K562 (cell line): ENCODE measurements at regions not wholly inside any gene's neighbourhood (a gene's known extent, or its start where the extent isn't known, plus 50 kb on each side); places are given as distances from the start of the nearest gene placed in this dataset.

ENCODE experiments used
- TF ChIP-seq, protein P1 (sequence below): fragments of 450-650 bp; IDR thresholded peaks from 2 replicates; pipeline ENCODE4 v1.6.1; 2016; ENCODE audit warnings: mild to moderate bottlenecking, moderate library complexity

DNA sequence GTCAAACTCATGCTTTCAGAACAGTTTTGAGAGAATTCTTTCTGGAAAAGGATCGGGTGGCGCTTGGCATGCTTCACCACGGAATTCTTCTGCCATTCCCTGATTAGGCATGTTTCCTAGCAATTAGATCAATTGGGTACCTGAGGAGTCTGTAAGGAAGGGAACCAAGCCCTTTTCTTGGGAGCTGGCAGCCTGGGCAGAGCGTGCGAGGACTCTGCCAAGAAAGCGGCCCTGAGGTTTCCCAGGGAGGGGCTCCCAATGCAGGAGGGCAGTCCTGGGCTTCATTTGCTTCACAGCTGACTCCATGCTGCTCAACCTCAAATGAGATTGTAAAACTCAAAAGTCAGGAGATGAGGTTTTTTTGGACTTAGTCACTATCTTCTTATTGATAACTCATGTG lies 60.3 kb downstream of the MYCN start (continued):
- TF ChIP-seq, protein P1, sequence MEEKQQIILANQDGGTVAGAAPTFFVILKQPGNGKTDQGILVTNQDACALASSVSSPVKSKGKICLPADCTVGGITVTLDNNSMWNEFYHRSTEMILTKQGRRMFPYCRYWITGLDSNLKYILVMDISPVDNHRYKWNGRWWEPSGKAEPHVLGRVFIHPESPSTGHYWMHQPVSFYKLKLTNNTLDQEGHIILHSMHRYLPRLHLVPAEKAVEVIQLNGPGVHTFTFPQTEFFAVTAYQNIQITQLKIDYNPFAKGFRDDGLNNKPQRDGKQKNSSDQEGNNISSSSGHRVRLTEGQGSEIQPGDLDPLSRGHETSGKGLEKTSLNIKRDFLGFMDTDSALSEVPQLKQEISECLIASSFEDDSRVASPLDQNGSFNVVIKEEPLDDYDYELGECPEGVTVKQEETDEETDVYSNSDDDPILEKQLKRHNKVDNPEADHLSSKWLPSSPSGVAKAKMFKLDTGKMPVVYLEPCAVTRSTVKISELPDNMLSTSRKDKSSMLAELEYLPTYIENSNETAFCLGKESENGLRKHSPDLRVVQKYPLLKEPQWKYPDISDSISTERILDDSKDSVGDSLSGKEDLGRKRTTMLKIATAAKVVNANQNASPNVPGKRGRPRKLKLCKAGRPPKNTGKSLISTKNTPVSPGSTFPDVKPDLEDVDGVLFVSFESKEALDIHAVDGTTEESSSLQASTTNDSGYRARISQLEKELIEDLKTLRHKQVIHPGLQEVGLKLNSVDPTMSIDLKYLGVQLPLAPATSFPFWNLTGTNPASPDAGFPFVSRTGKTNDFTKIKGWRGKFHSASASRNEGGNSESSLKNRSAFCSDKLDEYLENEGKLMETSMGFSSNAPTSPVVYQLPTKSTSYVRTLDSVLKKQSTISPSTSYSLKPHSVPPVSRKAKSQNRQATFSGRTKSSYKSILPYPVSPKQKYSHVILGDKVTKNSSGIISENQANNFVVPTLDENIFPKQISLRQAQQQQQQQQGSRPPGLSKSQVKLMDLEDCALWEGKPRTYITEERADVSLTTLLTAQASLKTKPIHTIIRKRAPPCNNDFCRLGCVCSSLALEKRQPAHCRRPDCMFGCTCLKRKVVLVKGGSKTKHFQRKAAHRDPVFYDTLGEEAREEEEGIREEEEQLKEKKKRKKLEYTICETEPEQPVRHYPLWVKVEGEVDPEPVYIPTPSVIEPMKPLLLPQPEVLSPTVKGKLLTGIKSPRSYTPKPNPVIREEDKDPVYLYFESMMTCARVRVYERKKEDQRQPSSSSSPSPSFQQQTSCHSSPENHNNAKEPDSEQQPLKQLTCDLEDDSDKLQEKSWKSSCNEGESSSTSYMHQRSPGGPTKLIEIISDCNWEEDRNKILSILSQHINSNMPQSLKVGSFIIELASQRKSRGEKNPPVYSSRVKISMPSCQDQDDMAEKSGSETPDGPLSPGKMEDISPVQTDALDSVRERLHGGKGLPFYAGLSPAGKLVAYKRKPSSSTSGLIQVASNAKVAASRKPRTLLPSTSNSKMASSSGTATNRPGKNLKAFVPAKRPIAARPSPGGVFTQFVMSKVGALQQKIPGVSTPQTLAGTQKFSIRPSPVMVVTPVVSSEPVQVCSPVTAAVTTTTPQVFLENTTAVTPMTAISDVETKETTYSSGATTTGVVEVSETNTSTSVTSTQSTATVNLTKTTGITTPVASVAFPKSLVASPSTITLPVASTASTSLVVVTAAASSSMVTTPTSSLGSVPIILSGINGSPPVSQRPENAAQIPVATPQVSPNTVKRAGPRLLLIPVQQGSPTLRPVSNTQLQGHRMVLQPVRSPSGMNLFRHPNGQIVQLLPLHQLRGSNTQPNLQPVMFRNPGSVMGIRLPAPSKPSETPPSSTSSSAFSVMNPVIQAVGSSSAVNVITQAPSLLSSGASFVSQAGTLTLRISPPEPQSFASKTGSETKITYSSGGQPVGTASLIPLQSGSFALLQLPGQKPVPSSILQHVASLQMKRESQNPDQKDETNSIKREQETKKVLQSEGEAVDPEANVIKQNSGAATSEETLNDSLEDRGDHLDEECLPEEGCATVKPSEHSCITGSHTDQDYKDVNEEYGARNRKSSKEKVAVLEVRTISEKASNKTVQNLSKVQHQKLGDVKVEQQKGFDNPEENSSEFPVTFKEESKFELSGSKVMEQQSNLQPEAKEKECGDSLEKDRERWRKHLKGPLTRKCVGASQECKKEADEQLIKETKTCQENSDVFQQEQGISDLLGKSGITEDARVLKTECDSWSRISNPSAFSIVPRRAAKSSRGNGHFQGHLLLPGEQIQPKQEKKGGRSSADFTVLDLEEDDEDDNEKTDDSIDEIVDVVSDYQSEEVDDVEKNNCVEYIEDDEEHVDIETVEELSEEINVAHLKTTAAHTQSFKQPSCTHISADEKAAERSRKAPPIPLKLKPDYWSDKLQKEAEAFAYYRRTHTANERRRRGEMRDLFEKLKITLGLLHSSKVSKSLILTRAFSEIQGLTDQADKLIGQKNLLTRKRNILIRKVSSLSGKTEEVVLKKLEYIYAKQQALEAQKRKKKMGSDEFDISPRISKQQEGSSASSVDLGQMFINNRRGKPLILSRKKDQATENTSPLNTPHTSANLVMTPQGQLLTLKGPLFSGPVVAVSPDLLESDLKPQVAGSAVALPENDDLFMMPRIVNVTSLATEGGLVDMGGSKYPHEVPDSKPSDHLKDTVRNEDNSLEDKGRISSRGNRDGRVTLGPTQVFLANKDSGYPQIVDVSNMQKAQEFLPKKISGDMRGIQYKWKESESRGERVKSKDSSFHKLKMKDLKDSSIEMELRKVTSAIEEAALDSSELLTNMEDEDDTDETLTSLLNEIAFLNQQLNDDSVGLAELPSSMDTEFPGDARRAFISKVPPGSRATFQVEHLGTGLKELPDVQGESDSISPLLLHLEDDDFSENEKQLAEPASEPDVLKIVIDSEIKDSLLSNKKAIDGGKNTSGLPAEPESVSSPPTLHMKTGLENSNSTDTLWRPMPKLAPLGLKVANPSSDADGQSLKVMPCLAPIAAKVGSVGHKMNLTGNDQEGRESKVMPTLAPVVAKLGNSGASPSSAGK, result no peak
